Endothelial cell of umbilical vein (primary cell): ENCODE measurements at regions not wholly inside any gene's neighbourhood (a gene's known extent, or its start where the extent isn't known, plus 50 kb on each side); places are given as distances from the start of the nearest gene placed in this dataset.

ENCODE experiments used
- BruUV-seq: library from RNA; stranded (reverse); fragments of 400-500 nt; replicated peaks from 2 replicates; lab custom pipeline; 2021; lab: Mats Ljungman, UMichigan
- CTCF ChIA-PET: fragments of 300-600, 350-600 bp; sonication (Branson Sonifier 250); formaldehyde crosslinking; loops from one replicate; lab custom pipeline; 2021; ENCODE audit warnings: antibody characterized with exemption, inconsistent platforms; lab: Charles Lee
- POLR2A ChIA-PET: fragments of 300-600, 350-600 bp; sonication (Branson Sonifier 250); formaldehyde crosslinking; loops from one replicate; lab custom pipeline; 2021; ENCODE audit warnings: antibody characterized with exemption, inconsistent platforms; lab: Charles Lee
- DNase-seq: peaks from one replicate; pipeline ENCODE4 v3.0.0-alpha.2; 2011; ENCODE audit warnings: low read depth, low spot score
- FAIRE-seq: peaks from 2 replicates; lab custom pipeline; 2011; peaks lifted over from hg19 to GRCh38; lab: Jason Lieb, UNC
- H2AFZ ChIP-seq: 2 replicates; pipeline ENCODE4 v1.6.0; 2012; ENCODE audit warnings: low read depth, low read length, control low read depth, inconsistent platforms
- H3K27ac ChIP-seq: 2 replicates; pipeline ENCODE4 v1.5.1; 2011; ENCODE audit warnings: low read depth, mild to moderate bottlenecking, control low read depth, low read length, moderate library complexity; ENCODE audit not compliant: insufficient read depth
- H3K27me3 ChIP-seq, 2 experiments: 2 replicates each; pipeline versions ENCODE4 v1.6.0 to v1.6.1; 2011; ENCODE audit warnings: low read length in 2 of 2, mixed read lengths in 1 of 2; ENCODE audit not compliant: control insufficient read depth in 2 of 2, insufficient read depth in 2 of 2
- H3K36me3 ChIP-seq, 2 experiments: 2 replicates in 1 of 2; 3 replicates in 1 of 2; pipeline ENCODE4 v1.5.1; 2011; ENCODE audit warnings: low read length in 2 of 2, mild to moderate bottlenecking in 1 of 2, moderate library complexity in 1 of 2; ENCODE audit not compliant: control insufficient read depth in 2 of 2, insufficient read depth in 2 of 2; ENCODE audit errors: extremely low read depth in 1 of 2
- H3K4me1 ChIP-seq: 3 replicates; pipeline ENCODE4 v1.5.1; 2011; ENCODE audit warnings: mild to moderate bottlenecking, low read length; ENCODE audit not compliant: control insufficient read depth, insufficient read depth; ENCODE audit errors: extremely low read depth
- H3K4me2 ChIP-seq: 2 replicates; pipeline ENCODE4 v1.6.1; 2011; ENCODE audit warnings: low read length, control low read depth, mixed read lengths; ENCODE audit not compliant: insufficient read depth
- H3K4me3 ChIP-seq, 3 experiments: fragments of 200-600 bp in 1 of 3; sonication (generic), shearing (Covaris generic) in 1 of 3; replicated peaks in 1 of 3; 2 replicates each; pipeline ENCODE4 v1.5.1; 2011 to 2016; ENCODE audit warnings: control low read depth in 3 of 3, low read length in 3 of 3, mild to moderate bottlenecking in 2 of 3, inconsistent platforms in 1 of 3, low read depth in 1 of 3, moderate library complexity in 1 of 3; ENCODE audit not compliant: insufficient read depth in 1 of 3
- H3K79me2 ChIP-seq: 2 replicates; pipeline ENCODE4 v1.6.0; 2012; ENCODE audit warnings: low read length, inconsistent platforms; ENCODE audit not compliant: control insufficient read depth, insufficient read depth
- H3K9ac ChIP-seq: replicated peaks from 2 replicates; pipeline ENCODE3; 2011; ENCODE audit warnings: low read length, control low read depth; ENCODE audit not compliant: insufficient read depth; ENCODE audit errors: extremely low read depth
- H3K9me1 ChIP-seq: replicated peaks from 3 replicates; pipeline ENCODE4 v1.6.0; 2011; ENCODE audit warnings: mild to moderate bottlenecking, low read length; ENCODE audit not compliant: control insufficient read depth, insufficient read depth; ENCODE audit errors: extremely low read depth
- H3K9me3 ChIP-seq: replicated peaks from 2 replicates; pipeline ENCODE4 v1.5.1; 2012; ENCODE audit warnings: low read length, inconsistent platforms; ENCODE audit not compliant: control insufficient read depth, insufficient read depth
- H4K20me1 ChIP-seq: replicated peaks from 2 replicates; pipeline ENCODE3; 2011; ENCODE audit warnings: mild to moderate bottlenecking, low read length; ENCODE audit not compliant: control insufficient read depth, insufficient read depth; ENCODE audit errors: extremely low read depth
- EZH2 ChIP-seq: IDR thresholded peaks from 2 replicates; pipeline ENCODE4 v1.6.1; 2012; ENCODE audit warnings: borderline replicate concordance, low read depth, mild to moderate bottlenecking, moderate library complexity, low read length, inconsistent platforms; ENCODE audit not compliant: severe bottlenecking
- FOS ChIP-seq: IDR thresholded peaks from 2 replicates; pipeline ENCODE4 v1.6.1; 2011; ENCODE audit warnings: mild to moderate bottlenecking, low read length, moderate library complexity, borderline replicate concordance; ENCODE audit not compliant: insufficient read depth
- GATA2 ChIP-seq: IDR thresholded peaks from 2 replicates; pipeline ENCODE4 v1.7.0; 2011; ENCODE audit warnings: low read depth, mild to moderate bottlenecking, moderate library complexity, mixed read lengths, low read length; ENCODE audit not compliant: insufficient read length, insufficient read depth
- JUN ChIP-seq: IDR thresholded peaks from 2 replicates; pipeline ENCODE4 v1.6.1; 2011; ENCODE audit warnings: borderline replicate concordance, low read depth; ENCODE audit not compliant: insufficient read length, insufficient read depth
- MYC ChIP-seq: IDR thresholded peaks from one replicate; pipeline ENCODE4 v1.6.1; 2011; ENCODE audit warnings: mild to moderate bottlenecking, low read depth, low read length
- POLR2A ChIP-seq: IDR thresholded peaks from 2 replicates; pipeline ENCODE4 v1.6.1; 2012; ENCODE audit warnings: low read depth, mild to moderate bottlenecking, control low read depth, low read length
- POLR2AphosphoS5 ChIP-seq: IDR thresholded peaks from 2 replicates; pipeline ENCODE4 v1.6.1; 2012; ENCODE audit warnings: low read depth, mild to moderate bottlenecking, control low read depth, low read length, moderate library complexity; ENCODE audit not compliant: insufficient read depth
- dilution Hi-C: fragments of 300-500 bp; cut with MboI; formaldehyde crosslinking; loops from one replicate; pipeline ENCODE4 v1.15.0; 2019; ENCODE audit warnings: low sequenced_read_pairs; ENCODE audit not compliant: extremely low pct_ligation_motif_present
- intact Hi-C: fragments of 100-400 bp; cut with micrococcal nuclease; formaldehyde crosslinking; loops from one replicate; pipeline ENCODE4 v1.10.0; 2022
- TF ChIP-seq, protein P1 (sequence below): IDR thresholded peaks from 2 replicates; pipeline ENCODE4 v1.6.1; 2011; ENCODE audit not compliant: insufficient read depth, insufficient read length
- TF ChIP-seq, protein P2 (sequence below), 2 donors: IDR thresholded peaks; 1 replicate in 1 of 2; 2 replicates in 1 of 2; pipeline ENCODE4 v1.5.1; 2011; ENCODE audit warnings: low read length in 2 of 2, mild to moderate bottlenecking in 2 of 2, moderate library complexity in 2 of 2, control low read depth in 1 of 2, inconsistent platforms in 1 of 2, low read depth in 1 of 2; ENCODE audit not compliant: insufficient read depth in 1 of 2; ENCODE audit errors: extremely low read depth in 1 of 2

DNA sequence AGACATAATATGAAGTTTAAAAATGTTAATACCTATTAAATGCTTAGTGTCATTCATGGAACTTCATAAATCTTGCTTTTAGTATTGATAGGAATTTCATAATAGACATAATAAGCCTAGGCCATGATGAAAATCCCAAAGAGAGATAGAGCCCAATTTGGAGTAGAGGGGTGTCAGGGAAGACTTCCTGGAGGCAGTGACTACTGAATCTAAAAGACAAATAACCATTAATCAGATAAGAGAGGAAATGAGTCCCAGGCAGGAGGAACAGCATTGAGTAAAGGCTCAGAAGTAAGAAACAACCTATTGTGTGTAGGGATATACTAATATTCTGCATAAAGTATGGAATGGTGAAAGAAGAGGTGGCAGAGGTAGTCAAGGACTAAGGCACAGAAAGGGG, 126.9 kb upstream of the MRPS22 start:
- no peak overlapping the region for H3K27ac ChIP-seq
- intact Hi-C loops (no loop called here), dilution Hi-C loops (no loop called here)
- H2AFZ ChIP-seq: no peak overlapping the region
- H3K9me1 ChIP-seq: no peaks in the 10 kb centered on the region
- TF ChIP-seq POLR2AphosphoS5: no peak
- TF ChIP-seq POLR2A: no peak
- TF ChIP-seq, protein P1, sequence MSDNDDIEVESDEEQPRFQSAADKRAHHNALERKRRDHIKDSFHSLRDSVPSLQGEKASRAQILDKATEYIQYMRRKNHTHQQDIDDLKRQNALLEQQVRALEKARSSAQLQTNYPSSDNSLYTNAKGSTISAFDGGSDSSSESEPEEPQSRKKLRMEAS: no peak
- no peak for TF ChIP-seq JUN
- no peak for TF ChIP-seq MYC
- no peak for TF ChIP-seq EZH2
- TF ChIP-seq GATA2: no peak
- TF ChIP-seq FOS: no peak
- TF ChIP-seq, protein P2, sequence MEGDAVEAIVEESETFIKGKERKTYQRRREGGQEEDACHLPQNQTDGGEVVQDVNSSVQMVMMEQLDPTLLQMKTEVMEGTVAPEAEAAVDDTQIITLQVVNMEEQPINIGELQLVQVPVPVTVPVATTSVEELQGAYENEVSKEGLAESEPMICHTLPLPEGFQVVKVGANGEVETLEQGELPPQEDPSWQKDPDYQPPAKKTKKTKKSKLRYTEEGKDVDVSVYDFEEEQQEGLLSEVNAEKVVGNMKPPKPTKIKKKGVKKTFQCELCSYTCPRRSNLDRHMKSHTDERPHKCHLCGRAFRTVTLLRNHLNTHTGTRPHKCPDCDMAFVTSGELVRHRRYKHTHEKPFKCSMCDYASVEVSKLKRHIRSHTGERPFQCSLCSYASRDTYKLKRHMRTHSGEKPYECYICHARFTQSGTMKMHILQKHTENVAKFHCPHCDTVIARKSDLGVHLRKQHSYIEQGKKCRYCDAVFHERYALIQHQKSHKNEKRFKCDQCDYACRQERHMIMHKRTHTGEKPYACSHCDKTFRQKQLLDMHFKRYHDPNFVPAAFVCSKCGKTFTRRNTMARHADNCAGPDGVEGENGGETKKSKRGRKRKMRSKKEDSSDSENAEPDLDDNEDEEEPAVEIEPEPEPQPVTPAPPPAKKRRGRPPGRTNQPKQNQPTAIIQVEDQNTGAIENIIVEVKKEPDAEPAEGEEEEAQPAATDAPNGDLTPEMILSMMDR (IDR thresholded peaks at IDR 0.05; ENCODE audit: extremely low read depth in 1 of 2, insufficient read depth in 1 of 2, low read depth in 1 of 2, low read length in 2 of 2): no peak
- H3K9me3 ChIP-seq: no peaks in the 10 kb centered on the region
- ChIA-PET CTCF (no interaction called here), POLR2A (no interaction called here)
- H3K9ac ChIP-seq: no peak overlapping the region
- no peaks in the 10 kb centered on the region for H3K79me2 ChIP-seq
- no TSS peak for BruUV-seq
- H3K4me3 ChIP-seq: no peak overlapping the region
- FAIRE-seq (no peak), DNase-seq (no peak)
- H4K20me1 ChIP-seq: no peaks in the 10 kb centered on the region
- H3K36me3 ChIP-seq: no peaks in the 10 kb centered on the region
- H3K27me3 ChIP-seq: peaks cover 0 to 1% of the 10 kb centered on the region in 2 experiments
- H3K4me2 ChIP-seq: no peak overlapping the region
- H3K4me1 ChIP-seq: no peaks in the 10 kb centered on the region
